ENCODE measurements at regions not wholly inside any gene's neighbourhood (a gene's known extent, or its start where the extent isn't known, plus 50 kb on each side); places are given as distances from the start of the nearest gene placed in this dataset.

DNA sequence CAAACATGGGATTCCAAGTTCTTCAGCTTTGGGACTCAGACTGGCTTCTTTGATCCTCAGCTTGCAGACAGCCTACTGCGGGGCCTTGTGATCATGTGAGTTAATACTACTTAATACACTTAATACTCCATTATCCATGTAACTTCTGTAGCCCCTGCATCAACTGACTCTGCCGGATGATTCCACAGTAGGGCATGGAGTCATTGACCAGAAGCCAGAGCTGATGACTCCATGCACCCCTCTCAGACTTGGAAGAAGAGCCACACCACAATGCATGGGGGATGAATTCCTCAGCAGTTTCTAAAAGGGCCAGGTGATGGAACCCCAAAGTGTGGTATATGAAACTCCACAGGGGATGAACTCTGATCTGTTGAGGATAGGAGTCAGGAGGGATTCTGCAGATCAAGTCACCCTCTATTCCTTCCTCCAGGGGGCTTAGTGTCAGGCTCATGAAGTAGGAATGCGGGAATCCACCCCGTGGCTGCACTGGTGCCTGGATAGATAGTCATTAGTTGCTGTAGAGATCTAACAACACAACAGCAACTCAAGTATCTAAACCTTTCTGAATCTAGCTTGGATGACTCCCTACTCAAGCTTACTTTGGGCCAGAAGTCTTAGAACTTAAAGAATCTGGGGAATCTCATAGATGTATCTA lies 70.2 kb downstream of the GPR6 start:
- Histone ChIP-seq H3K36me3 (no peaks in the 10 kb centered on the region), H3K9me3 (peaks cover 0 to 6% (median 0%) of the 10 kb centered on the region in 12 donors), H3K4me1 (peaks cover 0 to under 1% (median 0%) of the 10 kb centered on the region in 12 donors), H3K4me3 (no peak overlapping the region), H3K27me3 (peaks cover 0 to 9% (median 0%) of the 10 kb centered on the region in 9 donors), H3K27ac (no peak overlapping the region)
- DNase-seq, result no peak
- intact Hi-C loops (cut with DNase I), result loop anchor here in 3 of 10 donors (10.0 kb wide), 1 partner anchor 346 kb away; no protein-coding TSS in a partner anchor
- TF ChIP-seq POLR2A (IDR thresholded peaks at IDR 0.05), result no peak
- TF ChIP-seq, protein P1, sequence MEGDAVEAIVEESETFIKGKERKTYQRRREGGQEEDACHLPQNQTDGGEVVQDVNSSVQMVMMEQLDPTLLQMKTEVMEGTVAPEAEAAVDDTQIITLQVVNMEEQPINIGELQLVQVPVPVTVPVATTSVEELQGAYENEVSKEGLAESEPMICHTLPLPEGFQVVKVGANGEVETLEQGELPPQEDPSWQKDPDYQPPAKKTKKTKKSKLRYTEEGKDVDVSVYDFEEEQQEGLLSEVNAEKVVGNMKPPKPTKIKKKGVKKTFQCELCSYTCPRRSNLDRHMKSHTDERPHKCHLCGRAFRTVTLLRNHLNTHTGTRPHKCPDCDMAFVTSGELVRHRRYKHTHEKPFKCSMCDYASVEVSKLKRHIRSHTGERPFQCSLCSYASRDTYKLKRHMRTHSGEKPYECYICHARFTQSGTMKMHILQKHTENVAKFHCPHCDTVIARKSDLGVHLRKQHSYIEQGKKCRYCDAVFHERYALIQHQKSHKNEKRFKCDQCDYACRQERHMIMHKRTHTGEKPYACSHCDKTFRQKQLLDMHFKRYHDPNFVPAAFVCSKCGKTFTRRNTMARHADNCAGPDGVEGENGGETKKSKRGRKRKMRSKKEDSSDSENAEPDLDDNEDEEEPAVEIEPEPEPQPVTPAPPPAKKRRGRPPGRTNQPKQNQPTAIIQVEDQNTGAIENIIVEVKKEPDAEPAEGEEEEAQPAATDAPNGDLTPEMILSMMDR (IDR thresholded peaks at IDR 0.05), result no peak
- no peak for ATAC-seq
- 79 to 90% (median 86%) methylated on average over 4 of the region's 4 CpGs for WGBS, 4 donors

DNA sequence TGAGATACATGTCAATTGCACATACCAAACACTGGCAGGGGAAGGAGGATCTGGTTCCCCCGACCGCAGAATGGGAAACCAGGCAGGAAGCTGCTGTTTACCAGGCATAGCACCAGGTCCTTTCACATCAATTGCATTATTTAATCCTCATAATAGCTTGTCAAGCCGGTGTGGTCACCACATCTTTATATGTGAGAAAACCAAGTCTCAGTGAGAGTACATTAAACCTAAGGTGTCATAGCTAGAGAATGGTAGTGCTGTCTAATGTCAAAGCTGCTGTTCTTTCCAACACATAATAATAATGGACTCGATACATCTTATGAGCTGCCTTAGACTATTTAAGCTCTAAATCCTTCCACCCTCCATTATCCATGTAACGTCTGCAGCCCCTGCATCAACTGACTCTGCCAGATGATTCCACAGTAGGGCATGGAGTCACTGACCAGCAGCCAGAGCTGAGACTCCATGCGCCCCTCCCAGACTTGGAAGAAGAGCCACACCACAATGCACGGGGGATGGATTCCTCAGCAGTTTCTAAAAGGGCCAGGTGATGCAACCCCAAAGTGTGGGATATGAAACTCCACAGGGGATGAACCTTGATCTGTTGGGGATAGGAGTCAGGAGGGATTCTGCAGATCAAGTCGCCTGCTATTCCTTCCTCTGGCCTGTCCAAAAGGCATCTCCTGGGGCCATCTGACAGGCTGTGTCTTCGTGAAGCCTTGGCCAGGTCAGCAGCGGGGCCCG lies 71.8 kb downstream of the GPR6 start:
- Histone ChIP-seq H3K36me3 (no peaks in the 10 kb centered on the region), H3K9me3 (peaks cover 0 to 6% (median 0%) of the 10 kb centered on the region in 12 donors), H3K27me3 (peaks cover 0 to 9% (median 0%) of the 10 kb centered on the region in 9 donors), H3K27ac (no peak overlapping the region), H3K4me1 (peaks cover 0 to 3% (median 0%) of the 10 kb centered on the region in 12 donors), H3K4me3 (no peak overlapping the region)
- 64 to 74% (median 68%) methylated on average over 11 of the region's 11 CpGs for WGBS, 4 donors
- DNase-seq (no peak), ATAC-seq (no peak)
- no peak for TF ChIP-seq POLR2A (IDR thresholded peaks at IDR 0.05)
- TF ChIP-seq, protein P1 (IDR thresholded peaks at IDR 0.05), result no peak
- intact Hi-C loops (cut with DNase I), result loop anchor here in 7 of 10 donors (5.0 to 10.0 kb wide), 6 partner anchors 342 to 525 kb away; no protein-coding TSS in a partner anchor
